GM19438 (cell line): ENCODE measurements at regions not wholly inside any gene's neighbourhood (a gene's known extent, or its start where the extent isn't known, plus 50 kb on each side); places are given as distances from the start of the nearest gene placed in this dataset.

Experiments
- ATAC-seq: cut with Tn5 transposase; IDR thresholded peaks from one replicate; pipeline ENCODE4 v1.9.1; 2021; ENCODE audit warnings: low read depth; ENCODE audit not compliant: unreplicated experiment

DNA sequence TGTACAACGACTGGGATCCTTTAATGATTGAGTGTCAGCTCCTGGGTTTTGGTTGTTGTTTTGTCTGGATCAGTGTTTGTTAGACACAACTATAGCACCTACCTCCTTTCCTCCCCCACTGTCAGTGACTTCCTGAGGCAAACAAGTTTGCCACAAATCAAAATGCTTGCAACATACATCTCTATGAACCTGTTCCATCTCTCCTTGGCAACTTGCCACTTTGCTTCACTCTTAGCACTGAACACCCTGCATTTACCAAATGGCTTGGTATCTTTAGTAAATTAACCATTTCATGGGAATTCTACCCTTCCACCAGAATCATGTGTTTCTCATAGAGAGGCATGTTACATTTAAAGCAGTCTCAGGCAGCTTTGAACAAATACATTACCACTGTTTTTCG, 301.1 kb upstream of the TANK start:
- no peak for ATAC-seq

- ATAC-seq = no peak
These were observed 298.0 kb upstream of the TANK start for GRCh38 chr2:160862226-160862625.

- ATAC-seq = no peak
These were observed 291.3 kb upstream of the TANK start for GRCh38 chr2:160868891-160869290.

GRCh38 chr2:160869411-160869810, 290.8 kb upstream of the TANK start:
- ATAC-seq = no peak

GRCh38 chr2:160870729-160871465, 289.3 kb upstream of the TANK start:
- no peak for ATAC-seq

- no peak for ATAC-seq
These were observed 288.3 kb upstream of the TANK start for GRCh38 chr2:160871953-160872352.

- no peak for ATAC-seq
These were observed 284.2 kb upstream of the TANK start for GRCh38 chr2:160876029-160876428.

DNA sequence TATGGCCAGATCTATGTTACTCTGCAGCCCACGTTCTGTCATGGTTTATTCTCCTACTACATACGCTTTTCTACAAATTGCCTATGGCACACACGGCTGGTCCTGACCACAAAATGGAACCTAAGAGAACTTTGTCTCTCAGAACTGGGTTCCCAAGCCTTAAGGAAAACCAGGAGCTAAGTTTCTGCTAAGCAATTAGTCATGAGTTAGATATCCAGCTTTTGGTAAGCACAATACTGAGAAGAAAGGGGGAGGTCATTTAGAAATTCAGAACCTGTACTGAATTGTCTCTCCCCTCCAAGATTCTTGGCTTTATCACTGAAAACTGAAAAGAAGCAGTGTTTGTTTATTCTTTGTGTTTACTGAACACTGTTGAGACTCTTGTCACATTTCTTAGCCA, 283.5 kb upstream of the TANK start:
- no peak for ATAC-seq

- ATAC-seq = no peak
These were observed 281.6 kb upstream of the TANK start for GRCh38 chr2:160878618-160879017.

GRCh38 chr2:160882906-160883305, 277.3 kb upstream of the TANK start:
- no peak for ATAC-seq

DNA sequence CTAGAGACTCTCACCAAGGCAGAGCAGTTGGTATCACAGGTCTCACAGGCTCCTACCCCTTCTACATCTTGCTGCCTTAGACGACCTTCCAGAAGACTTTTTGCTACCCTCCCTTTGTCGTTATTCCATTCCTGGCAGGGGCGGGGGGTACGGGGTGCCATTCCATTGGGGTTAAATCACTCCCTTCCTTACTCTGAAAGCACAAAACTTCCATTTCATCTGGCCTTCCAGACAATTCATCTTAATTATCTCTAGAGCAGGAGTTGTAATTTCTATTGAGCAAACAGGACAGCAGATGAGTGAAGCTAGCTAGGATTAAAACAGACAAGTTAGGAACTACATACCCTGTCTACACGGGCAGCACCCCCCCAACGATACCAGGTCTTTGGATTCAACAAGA, 276.2 kb upstream of the TANK start:
- no peak for ATAC-seq

DNA sequence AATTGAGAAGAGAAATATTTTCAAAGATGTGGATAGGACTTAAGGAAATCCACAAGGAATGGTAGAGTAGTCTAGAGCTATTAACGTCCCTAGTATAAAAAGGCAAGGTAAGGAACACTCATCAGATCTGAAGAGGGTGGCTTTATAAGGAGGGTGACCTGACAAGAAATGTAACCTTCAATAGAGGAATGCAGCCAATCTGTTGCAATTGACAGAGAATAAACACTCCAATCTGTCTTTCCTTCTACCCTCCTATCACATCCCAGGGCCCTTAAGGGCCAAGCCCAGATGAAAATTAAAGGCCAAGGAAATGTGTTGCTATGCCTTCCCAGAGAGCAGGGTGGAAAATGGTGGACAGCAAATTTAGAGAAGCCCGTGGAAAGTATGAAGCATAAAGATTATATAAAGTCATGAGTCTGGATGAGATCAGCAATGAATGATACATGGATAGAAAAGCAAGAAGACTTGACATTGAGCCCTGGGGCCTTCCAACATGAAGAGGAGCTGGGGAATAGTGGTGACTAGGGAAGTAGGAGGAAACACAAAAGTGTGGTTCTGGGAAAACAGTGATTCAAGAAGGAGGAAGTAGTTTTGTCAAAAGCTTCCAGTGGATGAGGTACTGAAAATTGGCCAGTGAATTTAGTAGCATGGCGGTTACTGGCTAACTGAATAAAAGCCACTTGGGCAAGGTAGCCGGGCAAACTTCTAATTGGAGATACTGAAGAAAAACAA, 270.6 kb upstream of the TANK start:
- ATAC-seq = no peak

GRCh38 chr2:160890667-160891352, 269.4 kb upstream of the TANK start:
- no peak for ATAC-seq

- ATAC-seq = no peak
These were observed 268.9 kb upstream of the TANK start for GRCh38 chr2:160891353-160891740.

- ATAC-seq = no peak
These were observed 268.0 kb upstream of the TANK start for GRCh38 chr2:160892204-160892603.

- ATAC-seq = no peak
These were observed 266.6 kb upstream of the TANK start for GRCh38 chr2:160893581-160893980.

DNA sequence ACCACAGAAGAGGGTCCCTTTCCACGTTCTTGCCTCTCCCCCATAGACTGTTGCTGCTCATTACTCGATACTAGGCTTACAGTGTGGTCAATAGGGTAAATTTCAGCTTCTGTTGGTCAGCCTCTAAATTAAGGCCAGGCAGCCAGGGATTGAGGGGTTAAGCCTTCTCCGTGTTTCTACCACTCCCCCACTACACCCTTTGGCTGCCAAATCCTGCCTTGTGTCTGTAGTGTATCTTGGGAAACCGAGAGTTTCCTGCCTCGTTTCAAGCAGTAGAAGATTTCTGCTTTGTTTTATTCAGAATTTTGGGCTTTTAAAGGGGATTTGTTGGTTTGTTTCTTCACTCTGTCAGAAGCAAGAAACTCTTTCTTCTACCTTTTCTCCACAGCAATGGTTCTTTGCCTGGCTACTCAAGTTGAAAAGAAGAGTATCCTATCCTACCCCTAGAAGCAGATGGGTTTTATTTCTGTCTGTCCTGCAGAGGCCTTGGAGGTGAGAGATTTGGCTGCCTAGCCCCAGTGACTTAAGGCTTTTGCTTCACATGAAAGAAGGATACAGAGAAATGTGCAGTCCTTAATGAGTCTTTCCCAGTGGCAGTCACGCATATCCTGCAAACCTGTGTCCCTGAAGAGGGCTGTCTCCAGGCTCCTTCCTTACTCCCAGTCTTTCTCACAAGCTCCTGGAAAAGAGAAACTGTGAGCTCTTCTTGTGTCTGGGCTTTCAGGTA, 261.5 kb upstream of the TANK start:
- no peak for ATAC-seq

GRCh38 chr2:160901613-160902012, 258.6 kb upstream of the TANK start:
- ATAC-seq = no peak

DNA sequence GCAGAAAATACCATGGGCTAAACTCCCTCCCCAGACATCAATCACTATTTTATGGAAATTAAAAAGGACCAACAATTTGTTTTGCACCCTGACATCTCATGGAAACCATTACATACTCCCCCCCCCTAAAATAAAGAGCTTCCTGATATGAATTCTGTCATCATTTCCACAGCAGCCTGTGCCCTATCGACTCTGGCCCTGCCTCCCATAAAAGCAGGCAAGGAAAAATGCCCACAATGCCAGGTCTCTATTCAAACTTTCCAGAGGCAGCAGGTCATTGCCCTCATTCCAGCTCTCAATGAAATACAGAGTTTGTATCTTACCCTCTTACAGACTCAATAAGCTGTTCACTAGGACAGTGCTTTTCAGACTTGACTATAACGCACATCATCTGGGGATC, 254.4 kb upstream of the TANK start:
- ATAC-seq = no peak

DNA sequence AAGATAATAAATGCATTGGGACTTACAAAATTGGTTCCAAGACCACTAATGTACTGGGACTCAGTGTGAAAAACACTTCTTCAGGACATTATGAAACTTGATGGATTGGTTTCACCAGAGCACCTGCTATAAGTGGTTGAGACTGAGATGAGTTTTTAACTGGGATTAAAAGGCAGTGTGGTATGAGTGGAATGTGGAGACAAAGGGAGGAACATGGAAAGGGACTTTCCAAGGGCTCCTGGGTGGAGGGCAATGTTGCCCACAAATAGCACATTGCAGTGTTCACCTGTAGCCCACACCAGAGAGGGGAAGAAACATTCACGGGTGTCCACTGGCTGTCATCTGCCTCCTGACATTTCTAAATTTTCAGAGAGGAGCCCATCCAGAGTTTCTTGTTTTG, 253.3 kb upstream of the TANK start:
- no peak for ATAC-seq

GRCh38 chr2:160907738-160908137, 252.5 kb upstream of the TANK start:
- no peak for ATAC-seq
